ENCODE measurements at regions not wholly inside any gene's neighbourhood (a gene's known extent, or its start where the extent isn't known, plus 50 kb on each side); places are given as distances from the start of the nearest gene placed in this dataset.

DNA sequence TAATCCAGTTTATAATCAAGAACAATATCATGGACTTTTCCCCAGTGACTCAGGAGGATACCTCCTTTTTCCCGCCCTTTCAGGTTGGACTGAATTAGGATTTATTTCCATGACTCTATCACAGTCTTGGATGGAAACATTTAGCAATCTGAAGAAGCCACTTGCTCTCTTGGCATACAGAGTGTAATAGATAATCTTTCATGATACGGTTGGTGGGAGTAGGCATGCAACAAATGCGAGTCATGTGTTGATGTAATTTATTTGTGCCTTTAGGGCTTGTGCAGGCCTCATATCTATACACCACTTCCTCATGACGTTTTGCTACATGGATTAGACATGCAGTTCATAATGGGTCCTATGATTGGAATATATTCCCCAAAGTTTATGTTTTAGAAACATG, 54.2 kb upstream of the MCTP2 start:
- no peak overlapping the region for H3K27ac ChIP-seq
- H3K4me1 ChIP-seq, result no peaks in the 10 kb centered on the region
- WGBS, 2 donors, result 32 to 41% methylated on average over 4 of the region's 4 CpGs
- no peaks in the 10 kb centered on the region for H3K27me3 ChIP-seq
- no peaks in the 10 kb centered on the region for H3K9me3 ChIP-seq
- no peak for TF ChIP-seq CTCF (IDR thresholded peaks at IDR 0.05)
- TF ChIP-seq POLR2A (IDR thresholded peaks at IDR 0.05), result no peak
- no peak overlapping the region for H3K4me3 ChIP-seq
- no peak for DNase-seq
- intact Hi-C loops (cut with DNase I), result no loop called here
- no peaks in the 10 kb centered on the region for H3K36me3 ChIP-seq

GRCh38 chr15:94175420-94175819, 55.9 kb upstream of the MCTP2 start:
- Histone ChIP-seq H3K27ac (no peak overlapping the region), H3K36me3 (no peaks in the 10 kb centered on the region), H3K4me1 (no peaks in the 10 kb centered on the region), H3K27me3 (no peaks in the 10 kb centered on the region), H3K9me3 (no peaks in the 10 kb centered on the region), H3K4me3 (no peak overlapping the region)
- 53 to 67% methylated on average over 1 of the region's 1 CpG for WGBS, 2 donors
- DNase-seq, result no peak
- intact Hi-C loops (cut with DNase I), result no loop called here
- no peak for TF ChIP-seq POLR2A (IDR thresholded peaks at IDR 0.05)
- no peak for TF ChIP-seq CTCF (IDR thresholded peaks at IDR 0.05)

GRCh38 chr15:94174399-94174802, 57.0 kb upstream of the MCTP2 start:
- TF ChIP-seq CTCF (IDR thresholded peaks at IDR 0.05) (no peak), POLR2A (IDR thresholded peaks at IDR 0.05) (no peak)
- Histone ChIP-seq H3K27me3 (no peaks in the 10 kb centered on the region), H3K36me3 (no peaks in the 10 kb centered on the region), H3K9me3 (no peaks in the 10 kb centered on the region), H3K27ac (no peak overlapping the region), H3K4me1 (no peaks in the 10 kb centered on the region), H3K4me3 (no peak overlapping the region)
- DNase-seq, result no peak
- intact Hi-C loops (cut with DNase I), result no loop called here

GRCh38 chr15:94168250-94168649, 63.1 kb upstream of the MCTP2 start:
- H3K4me3 ChIP-seq, result no peak overlapping the region
- H3K9me3 ChIP-seq, result no peaks in the 10 kb centered on the region
- WGBS, 2 donors, result 83 to 94% methylated on average over 3 to 8 of the region's 8 CpGs
- TF ChIP-seq POLR2A (IDR thresholded peaks at IDR 0.05) (no peak), CTCF (IDR thresholded peaks at IDR 0.05) (peak in 1 of 6 experiments; percentile 46)
- H3K27ac ChIP-seq, result no peak overlapping the region
- intact Hi-C loops (cut with DNase I), result loop anchor here (5.0 kb wide), 1 partner anchor 154 kb away; no protein-coding TSS in a partner anchor
- no peak for DNase-seq
- H3K4me1 ChIP-seq, result no peaks in the 10 kb centered on the region
- no peaks in the 10 kb centered on the region for H3K36me3 ChIP-seq
- no peaks in the 10 kb centered on the region for H3K27me3 ChIP-seq

GRCh38 chr15:94164971-94165370, 66.4 kb upstream of the MCTP2 start:
- WGBS, 2 donors, result 78 to 87% methylated on average over 3 of the region's 3 CpGs
- intact Hi-C loops (cut with DNase I), result loop anchor here (5.0 kb wide), 1 partner anchor 157 kb away; no protein-coding TSS in a partner anchor
- H3K4me1 ChIP-seq, result no peaks in the 10 kb centered on the region
- no peaks in the 10 kb centered on the region for H3K9me3 ChIP-seq
- TF ChIP-seq CTCF (IDR thresholded peaks at IDR 0.05) (no peak), POLR2A (IDR thresholded peaks at IDR 0.05) (no peak)
- H3K36me3 ChIP-seq, result no peaks in the 10 kb centered on the region
- H3K27ac ChIP-seq, result no peak overlapping the region
- H3K27me3 ChIP-seq, result no peaks in the 10 kb centered on the region
- no peak overlapping the region for H3K4me3 ChIP-seq
- no peak for DNase-seq
